ENCODE measurements at regions not wholly inside any gene's neighbourhood (a gene's known extent, or its start where the extent isn't known, plus 50 kb on each side); places are given as distances from the start of the nearest gene placed in this dataset.

DNA sequence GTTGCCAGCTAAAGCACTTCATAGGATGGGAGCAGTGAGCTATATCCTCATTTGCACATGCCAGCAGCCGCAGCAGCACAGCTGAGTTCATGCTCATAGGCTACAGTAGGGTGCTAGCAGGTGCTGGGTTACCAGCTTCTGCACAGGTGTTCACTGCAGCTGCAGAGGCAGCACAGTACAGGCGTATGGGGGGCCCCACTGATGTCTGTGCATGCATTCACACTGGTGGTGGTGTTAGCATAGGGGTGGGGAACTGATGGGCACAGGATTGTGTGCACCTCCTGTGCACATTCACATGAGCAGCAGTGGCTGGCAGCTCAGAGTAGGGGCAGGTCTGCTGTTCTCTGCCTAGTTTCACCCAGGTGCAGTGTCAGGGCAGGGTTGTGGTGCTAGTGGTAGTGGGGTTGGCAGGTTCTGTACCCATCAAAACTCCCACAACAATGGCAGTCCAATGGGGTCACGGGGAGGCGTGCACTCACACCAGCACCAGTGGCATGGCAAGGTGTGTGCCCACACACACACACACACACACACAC is 58.9 kb upstream of the IRAK1BP1 start:
- Histone ChIP-seq H3K36me3 (ENCODE audit: control insufficient read depth, insufficient read depth, low read length) (no peaks in the 10 kb centered on the region), H3K27me3 (ENCODE audit: control insufficient read depth, insufficient read depth, low read length) (no peaks in the 10 kb centered on the region), H3K4me3 (ENCODE audit: low read depth, low read length) (no peak overlapping the region)
- DNase-seq (ENCODE audit: low read depth): no peak
- TF ChIP-seq CTCF (IDR thresholded peaks at IDR 0.05; ENCODE audit: insufficient read depth, low read length, poor library complexity, severe bottlenecking): no peak

DNA sequence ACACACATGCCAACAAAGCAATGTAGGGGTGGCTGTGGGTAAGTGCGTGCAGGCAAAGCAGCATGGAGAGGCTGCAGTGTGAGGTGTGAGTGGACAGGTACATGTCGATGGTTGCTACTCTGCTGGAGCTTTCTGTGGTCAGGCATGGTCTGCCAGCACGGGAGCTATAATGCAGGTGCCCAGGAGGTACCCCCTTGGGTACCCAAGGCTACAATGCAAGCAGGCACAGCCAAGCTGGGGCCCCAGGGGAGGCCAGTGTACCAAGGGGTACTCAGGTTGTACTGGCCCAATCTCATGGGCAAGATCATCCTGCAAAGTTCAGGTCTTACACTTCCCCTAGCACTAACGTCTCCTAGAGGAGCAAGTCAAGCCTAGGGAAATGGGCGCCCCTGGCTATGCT is 58.4 kb upstream of the IRAK1BP1 start:
- DNase-seq (ENCODE audit: low read depth): no peak
- Histone ChIP-seq H3K27me3 (ENCODE audit: control insufficient read depth, insufficient read depth, low read length) (no peaks in the 10 kb centered on the region), H3K4me3 (ENCODE audit: low read depth, low read length) (no peak overlapping the region), H3K36me3 (ENCODE audit: control insufficient read depth, insufficient read depth, low read length) (no peaks in the 10 kb centered on the region)
- no peak for TF ChIP-seq CTCF (IDR thresholded peaks at IDR 0.05; ENCODE audit: insufficient read depth, low read length, poor library complexity, severe bottlenecking)

DNA sequence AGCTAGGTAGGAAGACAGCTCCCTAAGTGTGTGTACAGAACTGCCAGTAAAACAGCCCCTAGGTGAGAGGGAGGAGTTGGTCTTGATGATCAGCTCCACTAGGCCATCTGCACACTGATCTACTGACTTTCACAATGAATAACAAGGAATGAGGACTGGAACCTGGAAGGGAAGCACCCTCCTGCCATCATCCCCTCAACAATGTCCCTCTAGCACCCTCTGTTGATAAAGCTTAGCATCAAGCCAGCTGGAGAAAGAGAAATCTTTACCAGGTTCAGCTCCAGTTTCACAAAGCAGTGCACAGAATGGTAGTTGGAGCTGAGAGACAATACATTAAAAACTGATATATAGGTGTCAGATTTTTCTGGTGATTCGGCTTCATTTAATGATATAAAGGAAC is 57.2 kb upstream of the IRAK1BP1 start:
- no peaks in the 10 kb centered on the region for H3K36me3 ChIP-seq (ENCODE audit: control insufficient read depth, insufficient read depth, low read length)
- peak; percentile 53 for TF ChIP-seq CTCF (IDR thresholded peaks at IDR 0.05; ENCODE audit: insufficient read depth, low read length, poor library complexity, severe bottlenecking)
- no peaks in the 10 kb centered on the region for H3K27me3 ChIP-seq (ENCODE audit: control insufficient read depth, insufficient read depth, low read length)
- DNase-seq (ENCODE audit: low read depth): no peak
- H3K4me3 ChIP-seq (ENCODE audit: low read depth, low read length): no peak overlapping the region

- no peaks in the 10 kb centered on the region for H3K27me3 ChIP-seq (ENCODE audit: control insufficient read depth, insufficient read depth, low read length)
- no peak overlapping the region for H3K4me3 ChIP-seq (ENCODE audit: low read depth, low read length)
- DNase-seq (ENCODE audit: low read depth): no peak
- H3K36me3 ChIP-seq (ENCODE audit: control insufficient read depth, insufficient read depth, low read length): no peaks in the 10 kb centered on the region
- TF ChIP-seq CTCF (IDR thresholded peaks at IDR 0.05; ENCODE audit: insufficient read depth, low read length, poor library complexity, severe bottlenecking): no peak
These were observed 56.7 kb upstream of the IRAK1BP1 start for GRCh38 chr6:78810698-78811097.
